Body of pancreas (tissue), 4 donors: ENCODE measurements at regions not wholly inside any gene's neighbourhood (a gene's known extent, or its start where the extent isn't known, plus 50 kb on each side); places are given as distances from the start of the nearest gene placed in this dataset.

Experiments used
- CTCF ChIP-seq, 7 experiments: fragments of 450-650 bp in 4 of 7; fragments of 200-600 bp in 3 of 7; sonication (generic) in 3 of 7; IDR thresholded peaks; one replicate each; pipeline ENCODE4 v1.5.1; 2016 to 2019; ENCODE audit warnings: antibody characterized with exemption in 7 of 7
- POLR2A ChIP-seq, 3 donors: fragments of 450-650 bp; IDR thresholded peaks; one replicate each; pipeline ENCODE4 v1.6.1; 2016; ENCODE audit warnings: antibody characterized with exemption in 3 of 3, mild to moderate bottlenecking in 2 of 3

- TF ChIP-seq CTCF (IDR thresholded peaks at IDR 0.05) (no peak), POLR2A (IDR thresholded peaks at IDR 0.05) (no peak)
These were observed 186.2 kb downstream of the SNX18 start for GRCh38 chr5:54703565-54704255.
